ENCODE measurements at regions not wholly inside any gene's neighbourhood (a gene's known extent, or its start where the extent isn't known, plus 50 kb on each side); places are given as distances from the start of the nearest gene placed in this dataset.

- TF ChIP-seq POLR2A (IDR thresholded peaks at IDR 0.05): no peak
- TF ChIP-seq CTCF (IDR thresholded peaks at IDR 0.05): no peak
Measured at GRCh38 chr2:146094185-146094584, 1574.3 kb upstream of the ZEB2 start.

Measured in testis (tissue), 2 donors.